Esophagus squamous epithelium (tissue), 4 donors: ENCODE measurements at regions not wholly inside any gene's neighbourhood (a gene's known extent, or its start where the extent isn't known, plus 50 kb on each side); places are given as distances from the start of the nearest gene placed in this dataset.

Experiments used
- CTCF ChIP-seq, 6 experiments: fragments of 450-650 bp in 4 of 6; fragments of 200-600 bp in 2 of 6; sonication (generic) in 2 of 6; IDR thresholded peaks; one replicate each; pipeline ENCODE4 v1.5.1; 2016 to 2019; ENCODE audit warnings: antibody characterized with exemption in 6 of 6, mild to moderate bottlenecking in 4 of 6, moderate library complexity in 4 of 6
- POLR2A ChIP-seq, 4 donors: fragments of 450-650 bp; IDR thresholded peaks; one replicate each; pipeline ENCODE4 v1.6.1; 2017; ENCODE audit warnings: antibody characterized with exemption in 4 of 4, mild to moderate bottlenecking in 4 of 4, moderate library complexity in 3 of 4

- TF ChIP-seq CTCF (IDR thresholded peaks at IDR 0.05) = no peak
- TF ChIP-seq POLR2A (IDR thresholded peaks at IDR 0.05) = no peak
Measured at GRCh38 chr13:44730099-44730498, 154.0 kb upstream of the TSC22D1 start.
